Neural progenitor cell (in vitro differentiated cells): ENCODE measurements at regions not wholly inside any gene's neighbourhood (a gene's known extent, or its start where the extent isn't known, plus 50 kb on each side); places are given as distances from the start of the nearest gene placed in this dataset.
A peak's percentile ranks its signal among the peaks of the same experiment; 100 is the strongest.

Experiments
- CTCF ChIP-seq: fragments of 200-600 bp; sonication (generic); IDR thresholded peaks from 2 replicates; pipeline ENCODE4 v1.5.1; 2017; ENCODE audit warnings: antibody characterized with exemption, mild to moderate bottlenecking
- EZH2 ChIP-seq: fragments of 200-600 bp; sonication (generic); IDR thresholded peaks from 2 replicates; pipeline ENCODE4 v1.6.1; 2017; ENCODE audit warnings: antibody characterized with exemption, mild to moderate bottlenecking, moderate library complexity

DNA sequence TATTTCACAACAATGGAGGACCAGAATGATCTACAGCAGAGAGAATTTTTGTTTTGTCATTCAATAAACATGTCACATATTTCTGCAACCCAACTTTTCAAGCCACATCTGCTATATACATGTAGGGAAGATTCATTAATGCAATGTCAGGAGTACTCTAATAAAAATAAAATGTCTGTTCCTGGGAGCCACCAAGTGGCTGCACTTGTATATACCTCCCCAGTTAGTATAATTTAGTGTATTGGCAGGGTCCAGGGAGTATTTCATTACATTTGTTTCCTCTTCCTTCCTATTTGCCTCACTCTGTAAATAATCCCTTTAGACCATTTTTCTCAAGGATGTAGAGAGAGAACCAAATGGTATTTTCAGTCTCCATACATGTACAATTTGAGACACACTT is 1169.0 kb downstream of the DIAPH3 start:
- TF ChIP-seq CTCF (peak; percentile 32), EZH2 (no peak)
